ENCODE measurements at regions not wholly inside any gene's neighbourhood (a gene's known extent, or its start where the extent isn't known, plus 50 kb on each side); places are given as distances from the start of the nearest gene placed in this dataset.

DNA sequence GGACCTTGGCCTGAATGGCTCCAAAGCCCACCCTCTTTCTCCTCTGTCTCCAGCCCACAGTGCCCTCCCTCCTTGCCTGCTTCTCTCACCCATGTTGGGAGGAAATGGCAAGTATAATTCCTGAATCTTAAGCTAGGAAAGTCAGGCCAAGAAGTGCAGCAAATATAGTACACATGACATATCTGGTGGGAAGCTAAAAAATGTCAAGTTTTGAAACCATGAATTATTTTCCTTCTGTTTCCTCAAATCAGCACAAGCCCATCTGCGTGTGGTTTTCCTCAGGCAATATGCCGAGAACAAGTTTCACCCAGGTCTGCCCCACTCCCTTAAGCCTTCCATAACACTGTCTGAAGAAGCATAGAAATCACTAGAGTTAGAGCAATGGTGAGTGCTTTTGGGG lies 502.8 kb upstream of the CDH11 start:
- Histone ChIP-seq H4K91ac (replicated peaks; ENCODE audit: insufficient read length, low read length) (no peak overlapping the region), H2BK20ac (ENCODE audit: low read length) (no peak overlapping the region), H3K36me3 (ENCODE audit: control insufficient read depth in 2 of 4, insufficient read depth in 4 of 4, low read length in 3 of 4) (no peaks in the 10 kb centered on the region), H2AK5ac (ENCODE audit: low read depth, low read length) (no peak overlapping the region), H3K4me3 (ENCODE audit: extremely low read depth in 1 of 4, insufficient read depth in 2 of 4, low read depth in 3 of 4, low read length in 4 of 4) (no peak overlapping the region), H3K79me2 (ENCODE audit: control insufficient read depth in 1 of 2, insufficient read depth in 2 of 2, low read length in 2 of 2) (no peaks in the 10 kb centered on the region), H3K27ac (ENCODE audit: low read depth, low read length) (no peak overlapping the region), H3K27me3 (replicated peaks in 1 of 4; ENCODE audit: control insufficient read depth in 3 of 4, extremely low read depth in 1 of 4, insufficient read depth in 3 of 4, low read length in 3 of 4) (no peaks in the 10 kb centered on the region), H3K9me3 (ENCODE audit: insufficient read depth in 2 of 2, low read depth in 1 of 2, low read length in 1 of 2) (no peaks in the 10 kb centered on the region), H3K4ac (replicated peaks; ENCODE audit: insufficient read length, low read depth, low read length) (no peak overlapping the region), H3K79me1 (ENCODE audit: low read depth, low read length) (no peaks in the 10 kb centered on the region), H4K8ac (ENCODE audit: extremely low read depth, insufficient read depth, low read length) (no peak overlapping the region), H2BK120ac (replicated peaks; ENCODE audit: low read depth, low read length) (no peak overlapping the region), H2BK5ac (ENCODE audit: low read depth, low read length) (no peak overlapping the region), H3K56ac (replicated peaks; ENCODE audit: insufficient read length, low read depth, low read length) (no peak overlapping the region), H3K23me2 (ENCODE audit: low read depth, low read length) (0 out of 2 replicates have a peak, but pooled peaks cover 2% of the 10 kb centered on the region), H3K9ac (replicated peaks in 1 of 4; ENCODE audit: extremely low read depth in 1 of 4, low read depth in 3 of 4, low read length in 3 of 4) (no peak overlapping the region), H4K20me1 (replicated peaks in 1 of 2; ENCODE audit: control insufficient read depth in 1 of 2, insufficient read depth in 2 of 2, low read length in 2 of 2) (no peaks in the 10 kb centered on the region), H2BK12ac (ENCODE audit: low read depth, low read length) (no peak overlapping the region), H3K18ac (ENCODE audit: extremely low read depth, low read length) (no peak overlapping the region), H3K4me2 (ENCODE audit: insufficient read depth in 1 of 2, low read depth in 2 of 2, low read length in 2 of 2) (no peak overlapping the region), H3K14ac (ENCODE audit: insufficient read length) (no peak overlapping the region), H3K23ac (ENCODE audit: insufficient read length) (no peak overlapping the region), H3K4me1 (replicated peaks in 1 of 4; ENCODE audit: control insufficient read depth in 3 of 4, insufficient read depth in 4 of 4, low read length in 3 of 4) (no peaks in the 10 kb centered on the region), H2AFZ (ENCODE audit: low read length) (no peak overlapping the region), H4K5ac (ENCODE audit: insufficient read length, low read depth, low read length) (no peak overlapping the region), H2BK15ac (ENCODE audit: low read length) (no peak overlapping the region)
- POLR2A ChIA-PET (ENCODE audit: partially characterized antibody), result no interaction called here
- CTCF ChIA-PET (ENCODE audit: partially characterized antibody), result no interaction called here
- DNase-seq (ENCODE audit: low read depth in 1 of 2, low spot score in 2 of 2) (no peak), FAIRE-seq (no peak)
- TF ChIP-seq CHD2 (IDR thresholded peaks at IDR 0.05; ENCODE audit: low read length) (no peak), TAF7 (optimal IDR thresholded peaks at IDR 0.05; ENCODE audit: borderline replicate concordance, low read depth, low read length) (no peak), HDAC6 (IDR thresholded peaks at IDR 0.05; ENCODE audit: low read depth, low read length) (no peak), POLR2A (IDR thresholded peaks at IDR 0.05; ENCODE audit: control extremely low read depth in 1 of 2, low read depth in 2 of 2, low read length in 2 of 2) (no peak), POU5F1 (IDR thresholded peaks at IDR 0.05; ENCODE audit: low read depth, low read length) (no peak), SIX5 (IDR thresholded peaks at IDR 0.05; ENCODE audit: low read depth, low read length) (no peak), EZH2 (IDR thresholded peaks at IDR 0.05; ENCODE audit: low read depth, low read length, severe bottlenecking) (no peak)
- 86% methylated on average over 2 of the region's 2 CpGs; no CpG with 5 or more reads in 1 of the 2 experiments for WGBS, 2 experiments (ENCODE audit: extremely low coverage in 1 of 2, insufficient coverage in 1 of 2, insufficient read length in 1 of 2, insufficient replicate concordance in 2 of 2, low coverage in 1 of 2, low lambda C conversion rate in 2 of 2, missing lambda C conversion rate in 1 of 2)

Measured in H1 (cell line).